ENCODE measurements at regions not wholly inside any gene's neighbourhood (a gene's known extent, or its start where the extent isn't known, plus 50 kb on each side); places are given as distances from the start of the nearest gene placed in this dataset.

DNA sequence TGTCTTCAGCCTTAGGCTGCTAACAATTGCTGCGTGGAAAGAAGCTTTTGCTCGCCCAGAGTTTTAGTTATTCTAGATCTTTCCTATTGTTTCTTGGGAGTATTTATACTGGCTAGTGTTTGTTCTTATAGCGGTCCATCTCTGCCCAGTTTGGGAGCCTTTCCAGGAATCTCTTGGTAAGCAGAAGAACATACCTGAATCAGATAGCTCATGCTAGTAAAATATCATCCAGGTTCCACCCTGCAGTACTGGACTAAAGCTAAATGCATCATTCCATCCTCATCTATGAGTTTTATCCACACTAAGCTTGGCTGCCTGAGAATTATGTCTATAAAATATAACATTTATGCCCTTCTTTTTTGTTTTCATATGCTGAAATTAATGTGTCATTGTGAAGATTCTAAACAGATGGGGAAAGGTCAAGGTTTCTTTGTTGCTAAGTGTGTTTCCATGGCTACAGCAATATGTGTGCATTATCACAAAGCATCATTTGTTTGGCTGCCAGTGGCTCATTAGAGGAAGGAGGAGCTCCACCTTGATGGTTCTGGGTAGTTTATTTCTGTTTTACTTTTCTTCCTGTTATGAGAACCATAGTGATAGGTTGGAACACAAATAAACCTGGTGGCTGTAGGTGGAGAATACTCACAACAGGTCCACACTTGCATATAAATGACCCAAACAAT lies 182.8 kb downstream of the PIK3C3 start:
- no peak for DNase-seq

DNA sequence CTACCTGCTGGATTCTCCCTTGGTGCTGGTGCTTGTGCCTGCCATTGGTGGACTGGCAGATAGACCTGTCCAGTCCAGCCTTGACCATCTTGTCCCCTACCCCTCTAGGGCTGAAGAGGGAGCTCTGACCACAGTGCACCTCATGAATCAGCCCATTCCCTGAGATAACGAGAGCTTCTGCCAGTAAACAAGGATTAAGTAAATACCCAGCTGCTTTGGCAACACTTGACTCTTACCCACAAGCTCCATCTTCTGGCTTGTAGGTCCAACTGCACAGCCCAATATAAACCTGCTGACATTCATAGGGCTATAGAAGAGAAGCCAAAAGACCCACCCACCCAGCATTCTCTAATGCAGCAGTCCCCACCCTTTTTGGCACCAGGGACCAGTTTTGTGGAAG lies 186.4 kb downstream of the PIK3C3 start:
- no peak for DNase-seq

DNA sequence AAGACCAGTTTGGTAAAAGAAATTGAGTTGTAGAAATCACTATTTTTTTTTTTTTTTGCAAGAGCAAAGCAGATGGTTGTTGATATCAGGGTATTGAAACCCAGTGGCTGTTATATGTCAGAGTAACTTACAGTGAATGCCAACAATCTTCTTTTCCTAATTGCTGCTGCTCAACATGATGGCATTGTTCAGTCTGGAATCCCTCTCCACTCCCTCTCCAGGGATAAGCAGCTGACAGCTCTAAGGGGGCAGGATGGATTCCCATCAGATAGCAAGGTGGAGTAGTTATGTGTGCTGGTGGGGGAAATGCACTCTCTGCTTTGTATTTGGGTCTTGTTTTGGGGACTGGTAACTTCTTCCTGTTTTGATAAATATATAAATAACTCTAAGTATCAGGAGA lies 200.0 kb downstream of the PIK3C3 start:
- DNase-seq, result no peak

DNA sequence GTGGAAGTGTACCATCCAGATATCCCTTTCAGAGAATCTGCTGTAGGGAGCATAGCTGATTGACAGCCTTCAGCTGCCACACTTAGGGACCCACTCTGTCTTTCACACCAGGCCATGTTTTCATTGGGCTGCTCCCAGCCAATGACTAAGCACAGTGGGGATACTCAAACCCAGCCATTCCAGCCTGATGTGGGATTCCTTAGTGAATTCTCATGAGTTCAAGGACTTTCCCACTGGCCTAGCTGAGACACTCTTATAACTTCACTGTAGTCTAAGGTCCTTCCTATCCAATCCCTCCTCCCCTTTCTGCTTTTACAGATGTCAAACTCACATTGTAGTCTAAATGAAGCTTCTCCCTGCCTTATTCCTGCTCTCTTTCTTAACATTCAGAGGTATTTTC lies 201.2 kb downstream of the PIK3C3 start:
- no peak for DNase-seq

DNA sequence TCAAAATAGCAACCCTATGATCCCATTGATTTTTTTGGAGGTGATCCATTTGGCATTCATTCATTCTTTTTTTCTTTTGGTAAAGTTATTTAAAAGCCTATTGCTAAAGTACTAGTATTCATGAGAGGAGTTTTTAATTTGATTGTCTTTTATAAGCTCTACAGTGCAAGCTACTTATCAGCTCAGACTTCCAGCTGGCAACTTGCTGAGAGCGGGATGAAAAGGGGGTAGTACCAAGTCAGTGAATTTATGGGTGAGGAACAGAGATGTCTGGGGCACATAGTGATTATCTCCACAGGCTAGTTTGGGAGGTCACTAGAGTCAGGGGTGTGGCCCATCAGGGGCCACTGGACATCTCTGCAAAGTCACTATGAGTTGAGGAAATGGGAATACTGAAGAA lies 202.4 kb downstream of the PIK3C3 start:
- DNase-seq, result no peak

DNA sequence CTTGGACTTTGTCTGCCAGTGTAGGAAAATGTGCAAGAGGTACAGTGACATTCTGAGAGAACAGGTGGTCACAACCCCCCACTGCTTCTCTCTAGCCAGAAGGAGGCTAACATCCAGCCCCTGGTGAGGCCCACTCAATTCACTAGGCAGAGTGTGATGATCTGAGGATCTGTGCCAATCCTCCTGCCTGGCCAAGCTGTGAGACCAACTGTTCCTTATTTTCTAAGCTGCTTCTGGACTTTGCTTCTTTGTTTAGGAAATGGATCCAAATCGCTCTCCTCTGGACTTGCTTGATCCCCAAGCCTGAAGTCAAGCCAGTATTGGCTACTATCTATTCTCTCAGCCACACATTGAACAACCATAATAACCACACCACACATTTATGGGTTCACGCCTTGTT lies 202.8 kb downstream of the PIK3C3 start:
- no peak for DNase-seq

DNA sequence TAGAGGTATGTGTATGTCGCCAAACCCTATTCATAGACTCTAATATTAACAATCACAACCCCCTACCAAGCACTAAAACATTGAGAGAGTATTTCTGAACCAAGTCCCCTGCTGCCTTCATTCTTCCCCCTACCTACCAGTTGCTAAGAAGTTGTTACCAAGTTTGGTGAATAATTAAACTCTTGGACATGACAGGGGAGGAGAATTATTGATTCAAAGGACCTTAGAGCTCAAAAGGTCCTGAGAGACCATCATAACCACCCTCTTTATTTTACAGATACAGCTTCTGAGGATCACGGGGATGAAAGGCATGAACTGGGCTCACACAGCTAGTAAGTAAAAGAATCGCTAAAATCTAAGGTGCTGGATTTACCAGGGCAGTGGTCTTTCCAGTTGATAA lies 204.1 kb downstream of the PIK3C3 start:
- no peak for DNase-seq

DNA sequence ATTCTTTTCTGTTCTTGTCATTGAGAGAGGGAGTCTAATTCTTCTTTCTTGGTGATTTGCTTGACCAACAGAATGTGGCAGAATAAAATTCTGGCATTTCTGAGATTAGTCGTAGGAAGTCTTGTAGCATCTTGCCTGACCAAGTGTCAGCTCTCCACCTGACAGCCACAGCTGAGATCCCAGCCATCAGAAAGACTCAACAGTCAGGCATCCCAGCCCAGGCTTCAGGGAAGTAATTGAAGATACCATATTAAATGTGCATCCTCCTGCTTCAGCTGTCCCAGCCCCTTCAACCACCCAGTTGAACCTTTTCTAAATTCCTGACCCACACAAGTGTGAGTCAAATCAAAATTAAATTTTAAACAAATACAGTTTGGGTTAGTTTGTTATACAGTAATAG lies 208.3 kb downstream of the PIK3C3 start:
- no peak for DNase-seq

DNA sequence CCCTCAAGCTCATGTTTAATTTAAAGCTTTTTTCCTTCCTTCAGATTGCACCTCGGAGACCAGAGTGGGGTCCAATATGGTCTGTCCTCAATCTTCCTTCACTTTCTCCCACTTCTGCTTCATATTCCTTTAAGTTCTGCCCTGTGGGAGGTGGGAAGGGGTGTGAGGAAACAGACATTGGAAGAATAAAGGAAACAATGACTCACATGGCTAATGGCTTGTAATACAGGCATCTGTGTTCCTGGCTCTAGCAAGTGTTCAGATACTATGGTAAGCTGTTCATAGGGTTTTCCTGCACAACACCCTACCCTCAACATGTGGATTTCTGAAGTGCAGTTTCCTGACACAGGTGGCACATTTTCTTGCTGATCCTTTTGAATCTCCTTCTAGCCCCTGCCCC lies 209.5 kb downstream of the PIK3C3 start:
- DNase-seq, result no peak

DNA sequence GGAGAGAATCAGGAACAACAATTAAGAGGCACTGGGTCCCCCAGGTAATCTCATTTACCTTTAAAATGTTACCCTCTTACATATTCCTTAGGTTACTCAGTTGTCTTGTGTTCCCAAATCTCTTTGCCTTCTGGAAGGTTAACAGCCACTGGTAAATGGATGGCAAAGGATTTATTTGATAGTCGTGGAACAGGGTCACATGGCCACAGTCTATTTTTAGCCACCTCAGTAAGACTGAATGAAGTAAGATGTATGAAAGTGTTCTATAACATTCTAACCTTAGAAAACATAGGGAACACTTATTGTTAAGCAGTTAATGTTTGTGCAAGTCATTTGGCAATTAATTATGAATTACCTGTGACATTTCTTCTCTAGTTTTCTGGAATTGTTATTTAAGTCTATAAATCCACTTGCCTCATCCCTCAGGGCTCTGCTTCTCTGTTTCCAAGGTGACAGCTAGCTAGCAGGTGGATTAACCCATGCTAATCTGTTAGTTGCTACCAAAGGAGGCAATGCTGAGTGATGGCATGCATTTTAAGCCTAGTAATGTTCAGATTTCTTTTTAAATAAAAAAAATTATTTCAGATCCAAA lies 211.0 kb downstream of the PIK3C3 start:
- DNase-seq, result no peak

DNA sequence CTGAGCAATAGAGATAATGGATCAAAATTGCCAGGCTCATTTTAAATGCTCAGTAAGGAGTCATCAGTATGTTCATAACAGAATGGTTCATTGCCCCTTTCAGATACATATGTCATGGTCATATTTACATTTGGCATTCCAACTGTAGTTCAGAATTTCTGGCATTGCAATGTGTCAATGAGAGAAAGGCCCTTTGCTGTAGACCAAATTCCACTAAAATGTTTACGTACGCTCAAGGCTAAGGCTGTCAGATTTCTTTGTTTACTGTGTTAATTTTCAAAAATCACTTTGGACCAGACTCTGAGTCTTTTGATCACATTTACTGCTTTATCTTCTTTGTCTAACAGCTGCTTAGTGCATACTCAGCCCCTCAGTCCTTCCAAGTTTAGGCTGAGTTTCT lies 213.5 kb downstream of the PIK3C3 start:
- DNase-seq, result no peak

DNA sequence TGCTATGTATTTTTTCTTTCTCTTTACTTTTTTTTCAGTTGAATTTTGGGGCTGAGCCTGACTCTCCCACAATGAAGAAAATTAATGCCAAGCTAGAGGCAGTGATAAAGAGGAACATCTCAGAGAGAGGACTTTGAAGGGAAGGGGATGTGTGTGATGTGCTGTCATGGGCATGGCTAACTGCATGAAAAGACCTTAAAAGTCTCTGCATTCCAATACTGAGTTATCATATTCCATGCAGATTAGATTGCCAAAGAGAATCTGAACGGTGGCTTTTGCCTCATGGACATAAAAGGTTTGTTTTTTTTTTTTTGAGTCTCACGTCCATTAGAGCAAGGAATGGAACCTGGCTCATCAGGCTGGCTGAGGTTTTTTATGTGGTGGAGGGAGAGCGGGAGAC lies 213.9 kb downstream of the PIK3C3 start:
- no peak for DNase-seq

DNA sequence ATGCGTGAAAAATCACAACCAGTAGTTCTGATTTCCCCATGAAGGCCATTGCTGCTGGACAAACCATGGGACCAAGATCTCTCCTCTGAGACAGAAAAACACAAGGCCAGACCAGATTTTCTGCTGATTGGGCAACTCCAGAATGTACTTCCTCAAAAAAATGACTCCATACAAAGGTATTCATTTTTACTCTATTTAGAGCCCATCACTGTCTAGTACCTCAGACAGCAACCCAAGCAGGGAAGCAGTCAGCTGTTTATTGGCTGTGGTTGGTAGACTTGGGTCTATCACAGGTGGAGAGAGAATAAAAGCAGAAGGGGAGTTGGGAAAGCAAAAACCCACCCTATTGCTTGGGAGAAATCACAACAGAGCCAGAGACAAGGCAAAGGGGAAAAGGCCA lies 219.9 kb downstream of the PIK3C3 start:
- DNase-seq, result no peak

DNA sequence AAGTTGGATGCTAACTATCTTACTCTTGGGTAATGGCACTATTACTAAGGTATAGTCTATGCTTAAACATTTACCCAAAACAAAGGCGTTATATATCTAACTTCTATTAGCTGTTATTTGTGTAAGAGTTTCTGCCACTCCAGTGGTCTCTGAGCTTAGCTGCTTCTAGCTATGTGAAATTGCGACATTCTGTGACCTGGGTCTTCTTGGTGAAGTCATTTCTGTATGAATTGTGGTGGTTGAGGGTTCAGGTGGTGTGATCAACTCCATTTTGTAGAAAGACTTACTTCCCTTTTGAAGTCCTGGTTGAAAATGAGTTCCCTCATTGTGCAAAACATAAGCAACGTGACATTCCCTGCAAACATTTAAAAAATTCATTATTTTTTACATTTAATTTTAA lies 221.6 kb downstream of the PIK3C3 start:
- DNase-seq, result no peak

DNA sequence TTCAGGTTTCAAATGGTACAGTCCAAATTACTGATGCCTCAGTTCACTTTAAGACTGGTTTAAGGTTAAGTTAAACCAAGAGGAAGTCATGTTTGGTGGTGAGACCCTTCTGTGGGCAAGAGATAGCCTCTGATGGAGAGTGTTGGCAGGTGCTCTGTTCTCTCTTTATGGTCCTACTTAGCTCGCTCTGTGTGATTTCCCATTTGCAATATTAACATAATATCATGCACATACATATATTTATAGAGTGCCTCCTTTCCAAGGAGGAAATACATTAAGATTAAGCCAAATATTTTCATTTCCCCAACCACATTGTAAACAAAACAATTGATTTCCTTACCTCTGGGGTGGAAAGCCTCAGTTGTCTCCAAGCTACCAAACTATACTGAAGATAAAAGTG lies 222.4 kb downstream of the PIK3C3 start:
- DNase-seq, result no peak

DNA sequence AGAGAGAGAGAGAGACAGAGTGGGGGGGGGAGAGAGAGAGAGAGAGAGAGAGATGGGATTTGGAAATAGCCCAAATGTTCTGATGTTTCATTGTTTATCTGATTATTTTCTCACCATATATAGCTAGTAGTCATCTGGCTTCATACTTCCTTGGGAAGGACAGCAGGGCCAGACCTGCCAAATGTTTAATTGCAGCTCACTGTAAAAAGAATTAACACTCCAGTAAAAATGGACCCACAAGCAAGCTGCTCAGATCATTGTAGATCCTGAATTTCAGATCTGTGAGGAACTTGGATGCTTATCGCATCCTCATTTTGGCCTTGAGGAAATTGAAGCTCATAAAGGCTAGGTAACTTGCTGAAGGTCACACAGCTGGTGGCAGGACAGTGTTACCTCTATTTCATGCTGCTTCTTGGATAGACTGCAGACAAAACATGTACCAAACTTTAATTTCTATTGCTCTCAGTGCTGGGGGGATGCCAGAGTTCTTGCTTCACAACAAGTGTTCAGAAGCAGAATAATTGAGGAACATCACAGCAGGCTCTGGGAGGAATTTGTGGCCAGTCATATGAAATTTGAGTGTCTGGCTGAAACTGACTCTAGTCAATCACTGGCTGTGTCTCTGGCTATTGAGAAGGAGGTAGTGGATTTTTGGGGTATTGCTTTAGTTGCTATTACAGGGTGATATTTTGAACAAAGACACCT lies 223.5 kb downstream of the PIK3C3 start:
- no peak for DNase-seq

DNA sequence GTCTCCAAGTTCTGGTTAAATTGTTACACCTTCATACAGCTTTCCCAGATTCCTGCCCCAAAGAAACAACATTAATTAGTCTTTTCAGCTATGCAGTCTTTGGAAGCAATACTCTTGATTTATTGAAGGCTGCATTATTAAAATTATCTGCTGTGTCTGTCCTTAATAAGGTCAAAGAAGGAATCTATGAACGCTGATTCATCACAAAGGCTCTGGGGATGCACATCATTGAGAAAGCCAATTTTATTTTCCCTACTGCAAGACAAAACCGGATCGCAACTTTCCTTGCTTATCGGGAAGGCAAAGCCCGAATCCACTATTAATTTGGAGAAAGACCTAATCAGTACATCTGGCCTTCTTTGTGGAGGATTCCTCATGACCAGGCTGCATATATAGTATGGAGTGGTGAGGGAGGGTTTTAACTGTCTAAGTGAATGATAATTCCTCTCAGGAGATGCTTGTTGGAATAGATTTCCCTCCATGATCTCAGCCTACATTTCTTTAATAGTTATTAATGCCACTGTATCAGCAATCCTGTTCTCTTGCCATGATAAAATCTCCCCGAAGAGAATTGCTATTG lies 224.6 kb downstream of the PIK3C3 start:
- no peak for DNase-seq

DNA sequence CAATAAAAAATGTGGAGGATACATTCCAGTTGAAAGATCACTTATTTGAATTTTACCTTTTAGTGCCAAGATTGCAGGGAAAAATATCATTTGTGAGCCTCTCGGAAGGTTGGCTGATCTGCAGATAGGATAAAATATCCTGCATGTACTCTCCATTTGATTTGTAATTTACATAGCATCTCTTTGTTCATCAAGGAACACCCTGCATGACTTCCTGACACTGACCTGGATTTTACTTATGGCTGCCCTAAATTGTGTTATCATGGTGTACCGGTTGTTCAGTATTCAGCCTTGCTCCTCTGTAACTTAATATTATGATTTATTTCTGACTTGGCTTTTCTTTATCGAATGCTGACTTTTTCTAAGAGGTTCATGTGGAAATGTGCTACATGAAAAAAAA lies 226.4 kb downstream of the PIK3C3 start:
- no peak for DNase-seq

DNA sequence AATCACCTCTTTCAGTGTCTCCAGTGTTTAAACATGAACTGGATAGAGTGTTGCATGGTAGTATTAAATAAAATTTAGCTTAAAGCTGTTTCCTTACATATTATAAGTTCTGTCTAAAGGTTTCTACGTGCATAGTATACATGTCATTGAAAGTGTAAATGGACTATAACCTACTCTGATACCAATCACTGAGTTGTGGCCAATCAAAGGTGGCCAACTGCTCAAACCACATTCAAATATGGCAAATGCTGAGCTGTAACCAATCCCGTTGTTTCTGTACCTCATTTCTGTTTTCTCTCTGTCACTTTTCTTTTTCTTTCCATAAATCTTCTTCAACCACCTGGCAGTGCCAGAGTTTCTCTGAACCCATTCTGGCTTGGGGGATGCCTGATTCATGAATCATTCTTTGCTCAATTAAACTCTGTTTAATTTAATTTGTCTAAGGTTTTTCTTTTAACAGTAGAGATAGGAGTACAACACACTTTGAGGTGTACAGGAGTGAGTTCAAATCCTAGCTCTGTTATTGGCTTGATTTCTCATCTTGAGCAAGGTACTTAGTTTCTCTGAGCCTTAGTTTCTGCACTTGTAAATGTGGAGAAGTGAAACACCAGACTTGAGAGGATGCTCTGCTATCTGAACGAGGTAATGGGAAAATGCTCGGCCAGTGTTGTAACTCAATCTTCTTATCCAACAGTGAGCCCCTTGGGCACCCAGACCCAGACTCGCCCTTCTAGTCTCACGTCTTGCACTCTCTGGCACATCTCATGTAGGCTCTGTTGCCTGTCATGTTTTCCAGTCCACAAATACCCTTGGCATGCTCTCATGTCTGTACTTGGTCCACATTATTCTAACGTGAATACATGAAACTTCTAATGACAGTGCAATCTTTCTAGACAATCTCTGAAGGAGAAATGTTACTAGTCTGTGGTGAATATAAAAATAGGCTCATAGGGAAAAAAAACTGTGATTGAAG lies 228.0 kb downstream of the PIK3C3 start:
- no peak for DNase-seq

DNA sequence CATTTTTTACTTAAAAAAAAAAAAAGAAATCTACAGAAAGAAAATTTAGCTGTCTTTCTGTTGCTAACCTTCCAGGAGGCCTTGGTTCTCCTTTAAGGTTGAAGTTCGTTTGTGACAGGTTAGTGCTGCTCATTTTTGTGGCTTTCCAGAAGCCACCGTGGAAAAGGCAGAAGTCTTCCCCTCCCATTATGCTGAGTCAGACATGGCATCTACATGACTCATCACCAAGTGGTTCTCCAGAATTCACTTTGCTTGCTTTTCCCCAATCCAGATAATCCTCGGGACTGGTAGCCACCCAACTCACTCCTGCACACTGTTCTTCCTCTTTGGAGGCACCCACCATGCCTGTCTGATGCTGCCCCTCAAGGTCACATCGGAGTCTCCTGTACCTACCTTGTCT lies 228.7 kb downstream of the PIK3C3 start:
- DNase-seq, result no peak

DNA sequence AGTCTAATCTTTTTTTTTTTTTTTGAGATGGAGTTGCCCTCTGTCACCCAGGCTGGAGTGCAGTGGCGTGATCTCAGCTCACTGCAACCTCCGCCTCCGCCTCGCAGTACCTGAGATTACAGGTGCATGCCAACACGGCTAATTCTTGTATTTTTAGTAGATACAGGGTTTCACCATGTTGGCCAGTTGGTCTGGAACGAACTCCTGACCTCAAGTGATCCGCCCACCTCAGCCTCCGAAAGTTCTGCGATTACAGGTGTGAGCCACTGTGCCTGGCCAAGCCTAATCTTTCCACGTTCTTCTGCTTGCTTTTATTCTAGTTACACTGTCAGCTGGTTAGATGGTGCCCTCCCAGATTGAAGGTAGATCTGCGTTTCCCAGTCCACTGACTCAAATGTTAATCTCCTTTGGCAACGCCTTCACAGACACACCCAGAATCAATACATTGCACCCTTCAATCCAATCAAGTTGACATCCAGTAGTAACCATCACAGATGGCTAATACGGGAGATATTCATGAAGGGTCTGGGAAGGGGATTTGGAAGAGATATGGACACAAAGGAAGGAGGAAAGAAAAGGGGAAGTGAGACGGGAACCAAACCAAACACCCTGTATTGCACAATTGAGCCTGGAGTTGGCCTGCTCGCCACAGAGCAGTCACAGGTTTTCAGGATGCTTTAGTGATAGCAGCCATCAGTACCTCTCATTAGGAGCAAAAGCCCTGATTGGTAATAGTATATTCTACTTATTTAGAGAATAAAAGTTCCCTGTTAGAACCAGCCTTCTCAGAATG lies 229.8 kb downstream of the PIK3C3 start:
- no peak for DNase-seq

DNA sequence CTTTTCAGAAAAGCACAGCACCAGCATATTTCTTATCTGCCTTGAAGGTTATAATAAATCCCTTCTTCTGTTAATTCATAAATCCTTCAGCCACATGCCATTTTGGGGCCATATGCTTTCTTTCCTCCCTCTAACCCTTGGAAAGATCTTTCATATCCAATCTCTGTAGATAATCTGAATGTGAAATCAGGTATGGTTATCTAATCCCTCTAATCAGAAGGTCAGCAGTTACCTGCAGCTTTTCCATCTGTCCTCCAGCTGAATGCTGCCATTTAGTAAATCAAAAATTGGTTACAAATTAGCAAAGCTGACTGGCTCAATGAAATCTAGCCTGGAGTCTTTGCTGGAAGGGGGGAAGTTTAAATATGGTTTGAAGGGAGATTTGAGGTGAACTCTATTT lies 230.5 kb downstream of the PIK3C3 start:
- DNase-seq, result no peak
